ENCODE measurements at regions not wholly inside any gene's neighbourhood (a gene's known extent, or its start where the extent isn't known, plus 50 kb on each side); places are given as distances from the start of the nearest gene placed in this dataset.

DNA sequence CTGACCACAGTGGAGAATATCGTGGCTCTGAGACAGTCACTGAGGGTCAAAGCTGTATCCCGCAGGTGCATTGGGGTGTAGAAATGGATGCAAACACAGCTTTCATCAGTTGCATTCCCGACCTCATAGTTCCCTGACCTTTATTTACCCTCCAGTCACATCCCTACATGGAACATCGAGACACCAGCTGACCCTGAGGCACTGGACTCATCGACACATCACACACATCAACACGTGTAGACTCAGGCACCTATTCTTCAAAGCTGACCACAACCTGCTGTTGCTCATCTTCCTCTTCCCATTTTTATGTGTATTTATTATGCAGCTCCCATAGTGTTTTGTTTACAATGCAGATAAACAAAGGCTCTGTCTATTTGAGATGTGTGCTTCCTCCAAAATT is 396.9 kb upstream of the NRP1 start:
- Histone ChIP-seq H3K79me1 (ENCODE audit: low read length) (no peaks in the 10 kb centered on the region), H3K36me3 (ENCODE audit: control insufficient read depth in 1 of 2, insufficient read depth in 2 of 2, low read length in 2 of 2) (no peaks in the 10 kb centered on the region), H3K4me1 (ENCODE audit: control insufficient read depth in 1 of 2, insufficient read depth in 2 of 2, low read length in 2 of 2) (no peaks in the 10 kb centered on the region), H2AK5ac (ENCODE audit: low read length) (no peak overlapping the region), H3K23ac (ENCODE audit: low read length) (no peak overlapping the region), H3K4ac (ENCODE audit: low read depth, low read length) (no peak overlapping the region), H3K18ac (ENCODE audit: low read length) (no peak overlapping the region), H4K12ac (ENCODE audit: low read depth, low read length) (no peak overlapping the region), H2AFZ (ENCODE audit: insufficient read depth, low read length, poor library complexity) (no peak overlapping the region), H2BK5ac (ENCODE audit: low read depth, low read length, poor library complexity) (no peak overlapping the region), H3K79me2 (ENCODE audit: control insufficient read depth, insufficient read depth, low read length, poor library complexity) (no peaks in the 10 kb centered on the region), H2BK120ac (ENCODE audit: insufficient read depth, low read length, poor library complexity) (no peak overlapping the region), H2BK12ac (ENCODE audit: low read length) (no peak overlapping the region), H3K9me3 (ENCODE audit: insufficient read depth, low read depth, low read length) (peaks cover 3% of the 10 kb centered on the region), H3K14ac (ENCODE audit: low read length) (no peak overlapping the region), H4K91ac (ENCODE audit: low read depth, low read length) (no peak overlapping the region), H3K4me3 (ENCODE audit: low read depth, low read length) (no peak overlapping the region), H3K4me2 (ENCODE audit: low read length) (no peak overlapping the region), H3K27me3 (ENCODE audit: insufficient read depth, low read length) (no peaks in the 10 kb centered on the region), H3K9ac (ENCODE audit: low read length) (no peak overlapping the region), H4K8ac (ENCODE audit: low read depth, low read length) (no peak overlapping the region), H3K27ac (ENCODE audit: low read depth, low read length) (no peak overlapping the region)
- DNase-seq: no peak
- WGBS (ENCODE audit: extremely low coverage, insufficient coverage, insufficient read length): no CpG with 5 or more reads among the region's 6 CpGs

DNA sequence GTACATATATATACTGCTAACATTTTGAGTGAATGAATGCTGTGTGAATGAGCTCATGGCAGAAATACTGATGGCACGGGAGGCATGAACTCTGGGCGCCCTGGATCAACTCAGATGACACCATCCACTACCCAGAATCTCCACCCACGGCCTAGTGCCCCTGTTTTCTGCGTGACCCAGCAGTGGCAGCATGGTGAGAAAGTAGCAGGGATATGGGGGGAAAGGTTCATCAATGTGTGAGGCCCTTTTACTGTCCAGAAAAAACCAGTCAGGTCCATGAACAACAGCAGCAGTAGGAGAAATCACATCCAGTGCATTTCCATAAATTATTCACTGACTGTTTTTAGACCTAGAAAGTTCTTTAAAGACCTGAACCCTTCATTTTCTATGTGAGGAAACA is 391.0 kb upstream of the NRP1 start:
- Histone ChIP-seq H3K36me3 (ENCODE audit: control insufficient read depth in 1 of 2, insufficient read depth in 2 of 2, low read length in 2 of 2) (no peaks in the 10 kb centered on the region), H3K4me1 (ENCODE audit: control insufficient read depth in 1 of 2, insufficient read depth in 2 of 2, low read length in 2 of 2) (no peaks in the 10 kb centered on the region), H3K27ac (ENCODE audit: low read depth, low read length) (no peak overlapping the region), H4K91ac (ENCODE audit: low read depth, low read length) (no peak overlapping the region), H3K18ac (ENCODE audit: low read length) (no peak overlapping the region), H2BK12ac (ENCODE audit: low read length) (no peak overlapping the region), H3K4ac (ENCODE audit: low read depth, low read length) (no peak overlapping the region), H2AFZ (ENCODE audit: insufficient read depth, low read length, poor library complexity) (no peak overlapping the region), H3K4me2 (ENCODE audit: low read length) (no peak overlapping the region), H3K27me3 (ENCODE audit: insufficient read depth, low read length) (no peaks in the 10 kb centered on the region), H3K79me2 (ENCODE audit: control insufficient read depth, insufficient read depth, low read length, poor library complexity) (no peaks in the 10 kb centered on the region), H2BK5ac (ENCODE audit: low read depth, low read length, poor library complexity) (no peak overlapping the region), H3K9me3 (ENCODE audit: insufficient read depth, low read depth, low read length) (peaks cover 3% of the 10 kb centered on the region), H2BK120ac (ENCODE audit: insufficient read depth, low read length, poor library complexity) (no peak overlapping the region), H3K23ac (ENCODE audit: low read length) (no peak overlapping the region), H3K79me1 (ENCODE audit: low read length) (no peaks in the 10 kb centered on the region), H3K9ac (ENCODE audit: low read length) (no peak overlapping the region), H2AK5ac (ENCODE audit: low read length) (no peak overlapping the region), H4K12ac (ENCODE audit: low read depth, low read length) (no peak overlapping the region), H4K8ac (ENCODE audit: low read depth, low read length) (no peak overlapping the region), H3K14ac (ENCODE audit: low read length) (no peak overlapping the region), H3K4me3 (ENCODE audit: low read depth, low read length) (no peak overlapping the region)
- no peak for DNase-seq
- no CpG with 5 or more reads among the region's 4 CpGs for WGBS (ENCODE audit: extremely low coverage, insufficient coverage, insufficient read length)

DNA sequence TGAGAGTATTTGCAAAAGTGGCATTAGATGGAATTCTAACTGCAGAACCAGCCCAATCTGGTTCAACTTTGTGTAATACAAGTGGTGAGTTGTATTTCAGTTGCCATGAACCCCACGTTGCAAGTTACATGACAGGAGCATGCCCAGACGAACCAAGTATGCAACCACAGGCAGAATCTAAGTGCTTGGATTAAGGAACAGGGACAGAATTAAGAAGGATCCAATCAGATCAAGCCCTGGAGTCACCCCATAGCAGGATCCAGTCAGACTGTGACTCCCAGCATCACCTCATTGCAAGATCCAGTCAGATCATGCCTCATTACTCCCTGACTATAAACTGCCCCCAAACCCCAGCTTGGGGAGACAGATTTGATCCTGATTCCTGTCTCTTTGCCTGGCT is 388.7 kb upstream of the NRP1 start:
- H3K23ac ChIP-seq (ENCODE audit: low read length): no peak overlapping the region
- H3K79me2 ChIP-seq (ENCODE audit: control insufficient read depth, insufficient read depth, low read length, poor library complexity): no peaks in the 10 kb centered on the region
- no peak overlapping the region for H3K27ac ChIP-seq (ENCODE audit: low read depth, low read length)
- H3K4ac ChIP-seq (ENCODE audit: low read depth, low read length): no peak overlapping the region
- WGBS (ENCODE audit: extremely low coverage, insufficient coverage, insufficient read length): no CpG with 5 or more reads among the region's 2 CpGs
- peaks cover 3% of the 10 kb centered on the region for H3K9me3 ChIP-seq (ENCODE audit: insufficient read depth, low read depth, low read length)
- H2BK5ac ChIP-seq (ENCODE audit: low read depth, low read length, poor library complexity): no peak overlapping the region
- no peaks in the 10 kb centered on the region for H3K27me3 ChIP-seq (ENCODE audit: insufficient read depth, low read length)
- H2BK120ac ChIP-seq (ENCODE audit: insufficient read depth, low read length, poor library complexity): no peak overlapping the region
- H3K4me1 ChIP-seq (ENCODE audit: control insufficient read depth in 1 of 2, insufficient read depth in 2 of 2, low read length in 2 of 2): no peaks in the 10 kb centered on the region
- no peak overlapping the region for H3K14ac ChIP-seq (ENCODE audit: low read length)
- no peak overlapping the region for H2BK12ac ChIP-seq (ENCODE audit: low read length)
- H4K91ac ChIP-seq (ENCODE audit: low read depth, low read length): no peak overlapping the region
- H2AK5ac ChIP-seq (ENCODE audit: low read length): no peak overlapping the region
- H3K9ac ChIP-seq (ENCODE audit: low read length): no peak overlapping the region
- no peak overlapping the region for H2AFZ ChIP-seq (ENCODE audit: insufficient read depth, low read length, poor library complexity)
- H3K18ac ChIP-seq (ENCODE audit: low read length): no peak overlapping the region
- H3K4me2 ChIP-seq (ENCODE audit: low read length): no peak overlapping the region
- H4K12ac ChIP-seq (ENCODE audit: low read depth, low read length): no peak overlapping the region
- no peaks in the 10 kb centered on the region for H3K79me1 ChIP-seq (ENCODE audit: low read length)
- H4K8ac ChIP-seq (ENCODE audit: low read depth, low read length): no peak overlapping the region
- H3K4me3 ChIP-seq (ENCODE audit: low read depth, low read length): no peak overlapping the region
- no peak for DNase-seq
- no peaks in the 10 kb centered on the region for H3K36me3 ChIP-seq (ENCODE audit: control insufficient read depth in 1 of 2, insufficient read depth in 2 of 2, low read length in 2 of 2)

DNA sequence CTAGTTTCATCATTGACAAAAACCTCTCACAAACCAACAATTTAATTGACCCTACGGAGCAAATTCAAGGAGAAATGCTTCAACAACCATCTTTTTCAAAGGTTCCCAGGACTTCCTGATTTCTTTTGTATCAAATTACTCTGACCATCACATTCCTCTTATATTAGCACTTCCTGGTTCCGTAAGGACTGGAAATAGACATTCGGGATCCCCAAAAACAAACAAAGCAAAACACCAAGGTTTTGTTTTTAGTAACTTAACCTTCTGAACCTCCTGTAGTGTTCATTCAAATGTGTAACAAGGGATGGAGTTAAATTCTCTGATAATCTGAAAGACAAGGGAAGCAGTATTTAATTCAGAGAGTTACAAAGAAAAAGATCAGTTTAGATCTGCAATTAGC is 387.6 kb upstream of the NRP1 start:
- no peak overlapping the region for H3K27ac ChIP-seq (ENCODE audit: low read depth, low read length)
- H4K12ac ChIP-seq (ENCODE audit: low read depth, low read length): no peak overlapping the region
- no peak overlapping the region for H3K4me2 ChIP-seq (ENCODE audit: low read length)
- H3K79me2 ChIP-seq (ENCODE audit: control insufficient read depth, insufficient read depth, low read length, poor library complexity): no peaks in the 10 kb centered on the region
- whole genome bisulfite sequencing (ENCODE audit: extremely low coverage, insufficient coverage, insufficient read length): no CpG with 5 or more reads among the region's 3 CpGs
- no peak overlapping the region for H3K14ac ChIP-seq (ENCODE audit: low read length)
- H3K4me3 ChIP-seq (ENCODE audit: low read depth, low read length): no peak overlapping the region
- H2AK5ac ChIP-seq (ENCODE audit: low read length): no peak overlapping the region
- no peak overlapping the region for H2BK12ac ChIP-seq (ENCODE audit: low read length)
- H3K23ac ChIP-seq (ENCODE audit: low read length): no peak overlapping the region
- no peaks in the 10 kb centered on the region for H3K27me3 ChIP-seq (ENCODE audit: insufficient read depth, low read length)
- H3K36me3 ChIP-seq (ENCODE audit: control insufficient read depth in 1 of 2, insufficient read depth in 2 of 2, low read length in 2 of 2): no peaks in the 10 kb centered on the region
- H3K18ac ChIP-seq (ENCODE audit: low read length): no peak overlapping the region
- H3K9ac ChIP-seq (ENCODE audit: low read length): no peak overlapping the region
- H2BK120ac ChIP-seq (ENCODE audit: insufficient read depth, low read length, poor library complexity): no peak overlapping the region
- H4K91ac ChIP-seq (ENCODE audit: low read depth, low read length): no peak overlapping the region
- H2AFZ ChIP-seq (ENCODE audit: insufficient read depth, low read length, poor library complexity): no peak overlapping the region
- H4K8ac ChIP-seq (ENCODE audit: low read depth, low read length): no peak overlapping the region
- DNase-seq: no peak
- no peaks in the 10 kb centered on the region for H3K79me1 ChIP-seq (ENCODE audit: low read length)
- H3K4me1 ChIP-seq (ENCODE audit: control insufficient read depth in 1 of 2, insufficient read depth in 2 of 2, low read length in 2 of 2): no peaks in the 10 kb centered on the region
- H3K9me3 ChIP-seq (ENCODE audit: insufficient read depth, low read depth, low read length): no peaks in the 10 kb centered on the region
- no peak overlapping the region for H3K4ac ChIP-seq (ENCODE audit: low read depth, low read length)
- no peak overlapping the region for H2BK5ac ChIP-seq (ENCODE audit: low read depth, low read length, poor library complexity)

All from trophoblast cell (in vitro differentiated cells and primary cell).